GM12878 (cell line): ENCODE measurements at regions not wholly inside any gene's neighbourhood (a gene's known extent, or its start where the extent isn't known, plus 50 kb on each side); places are given as distances from the start of the nearest gene placed in this dataset.
A peak's percentile ranks its signal among the peaks of the same experiment; 100 is the strongest.

ENCODE experiments used
- ATAC-seq: fragments of 200-7000 bp; cut with Tn5 transposase; 3 replicates; pipeline ENCODE4 v1.9.1; 2020; ENCODE audit warnings: mild to moderate bottlenecking, moderate library complexity
- BruUV-seq: library from RNA; stranded (reverse); fragments of 400-500 nt; replicated peaks from 2 replicates; lab custom pipeline; 2021; lab: Mats Ljungman, UMichigan
- CTCF ChIA-PET: fragments of 300-600 bp; sonication (Branson Sonifier 250); formaldehyde crosslinking; extraction: SDS; loops from one replicate; lab custom pipeline; 2021; ENCODE audit warnings: inconsistent platforms; lab: Yijun Ruan, JAX
- POLR2A ChIA-PET: fragments of 350-600 bp; formaldehyde crosslinking; extraction: SDS; loops from one replicate; lab custom pipeline; 2021; ENCODE audit warnings: inconsistent platforms; lab: Charles Lee
- RAD21 ChIA-PET: fragments of 300-600 bp; sonication (Branson Sonifier 250); formaldehyde crosslinking; loops from one replicate; lab custom pipeline; 2023; ENCODE audit warnings: antibody characterized with exemption; ENCODE audit not compliant: unreplicated experiment; lab: Charles Lee
- SMC1A ChIA-PET: fragments of 300-600 bp; sonication (Branson Sonifier 250); formaldehyde crosslinking; loops from one replicate; lab custom pipeline; 2023; ENCODE audit not compliant: unreplicated experiment, uncharacterized antibody; lab: Charles Lee
- DNase-seq: peaks from one replicate; pipeline ENCODE4 v3.0.0-alpha.2; 2011; ENCODE audit warnings: low read depth, low spot score
- FAIRE-seq: peaks from 3 replicates; lab custom pipeline; 2011; peaks lifted over from hg19 to GRCh38; lab: Jason Lieb, UNC
- H2AFZ ChIP-seq: 2 replicates; pipeline ENCODE4 v1.6.0; 2011; ENCODE audit warnings: low read depth, low read length, control low read depth; ENCODE audit not compliant: control insufficient read depth
- H3K27ac ChIP-seq: 2 replicates; pipeline ENCODE4 v1.5.1; 2011; ENCODE audit warnings: control low read depth; ENCODE audit not compliant: control insufficient read depth, insufficient read depth
- H3K27me3 ChIP-seq, 2 experiments: replicated peaks in 1 of 2; 2 replicates each; pipeline versions ENCODE4 v1.6.0 to v1.6.1; 2011; ENCODE audit warnings: low read length in 1 of 2; ENCODE audit not compliant: control insufficient read depth in 2 of 2, insufficient read depth in 2 of 2
- H3K36me3 ChIP-seq, 2 experiments: 2 replicates each; pipeline ENCODE4 v1.5.1; 2011; ENCODE audit warnings: low read length in 1 of 2; ENCODE audit not compliant: control insufficient read depth in 2 of 2, insufficient read depth in 2 of 2
- H3K4me1 ChIP-seq: 2 replicates; pipeline ENCODE4 v1.6.1; 2011; ENCODE audit warnings: mild to moderate bottlenecking, low read length, moderate library complexity, mixed read lengths; ENCODE audit not compliant: control insufficient read depth, insufficient read depth
- H3K4me2 ChIP-seq: 2 replicates; pipeline ENCODE4 v1.6.0; 2011; ENCODE audit warnings: control low read depth; ENCODE audit not compliant: control insufficient read depth, insufficient read depth
- H3K4me3 ChIP-seq: fragments of 200-600 bp; sonication (generic); 2 replicates; pipeline ENCODE4 v1.5.1; 2016
- H3K79me2 ChIP-seq: 2 replicates; pipeline ENCODE4 v1.6.0; 2011; ENCODE audit warnings: low read length; ENCODE audit not compliant: control insufficient read depth, insufficient read depth
- H3K9ac ChIP-seq: 2 replicates; pipeline ENCODE4 v1.8.0; 2011; ENCODE audit warnings: low read length, control low read depth, mixed read lengths; ENCODE audit not compliant: control insufficient read depth, insufficient read depth
- H3K9me3 ChIP-seq: replicated peaks from 3 replicates; pipeline ENCODE4 v1.5.1; 2011; ENCODE audit warnings: mild to moderate bottlenecking, low read length; ENCODE audit not compliant: control insufficient read depth, insufficient read depth
- H4K20me1 ChIP-seq: 2 replicates; pipeline ENCODE4 v1.6.0; 2011; ENCODE audit not compliant: control insufficient read depth, insufficient read depth
- BHLHE40 ChIP-seq, 2 experiments: fragments of 450-650 bp in 1 of 2; IDR thresholded peaks; 2 replicates each; pipeline ENCODE4 v1.6.1; 2011 to 2017; ENCODE audit warnings: low read depth in 2 of 2, borderline replicate concordance in 1 of 2, improper control_type of control experiment in 1 of 2, low read length in 1 of 2, mild to moderate bottlenecking in 1 of 2
- CBX5 ChIP-seq: sonication (generic); IDR thresholded peaks from 2 replicates; pipeline ENCODE4 v1.6.1; 2016; ENCODE audit warnings: low read depth, moderate library complexity, mild to moderate bottlenecking, inconsistent platforms
- MTA3 ChIP-seq: IDR thresholded peaks from 2 replicates; pipeline ENCODE4 v1.6.1; 2012; ENCODE audit warnings: low read length, inconsistent platforms, borderline replicate concordance
- NR2C1 ChIP-seq: fragments of 450-650 bp; IDR thresholded peaks from 2 replicates; pipeline ENCODE4 v1.6.1; 2017; ENCODE audit warnings: antibody characterized with exemption, mild to moderate bottlenecking, moderate library complexity
- POLR2AphosphoS5 ChIP-seq: IDR thresholded peaks from 2 replicates; pipeline ENCODE4 v1.6.1; 2011; ENCODE audit warnings: mild to moderate bottlenecking, low read length, inconsistent platforms
- RAD21 ChIP-seq: IDR thresholded peaks from 2 replicates; pipeline ENCODE4 v1.6.1; 2011; ENCODE audit warnings: mild to moderate bottlenecking, low read depth, low read length, moderate library complexity; ENCODE audit not compliant: insufficient read depth
- SRF ChIP-seq, 2 experiments: IDR thresholded peaks; 2 replicates each; pipeline ENCODE4 v1.6.1; 2011; ENCODE audit warnings: low read depth in 2 of 2, low read length in 2 of 2, mild to moderate bottlenecking in 1 of 2, moderate library complexity in 1 of 2
- TCF3 ChIP-seq: IDR thresholded peaks from 2 replicates; pipeline ENCODE4 v1.6.1; 2012; ENCODE audit warnings: low read depth, mild to moderate bottlenecking, low read length, borderline replicate concordance; ENCODE audit not compliant: insufficient read depth
- YBX1 ChIP-seq: fragments of 450-650 bp; IDR thresholded peaks from 2 replicates; pipeline ENCODE4 v1.6.1; 2016; ENCODE audit warnings: antibody characterized with exemption
- ZBTB33 ChIP-seq: fragments of 450-650 bp; IDR thresholded peaks from 2 replicates; pipeline ENCODE4 v1.6.1; 2017; ENCODE audit warnings: mild to moderate bottlenecking
- ZBTB40 ChIP-seq: fragments of 450-650 bp; IDR thresholded peaks from 2 replicates; pipeline ENCODE4 v1.6.1; 2016; ENCODE audit warnings: mild to moderate bottlenecking, moderate library complexity, borderline replicate concordance
- ZNF592 ChIP-seq: fragments of 450-650 bp; IDR thresholded peaks from 2 replicates; pipeline ENCODE4 v1.6.1; 2017; ENCODE audit warnings: mild to moderate bottlenecking, moderate library complexity
- WGBS: methylation state at CpG from one replicate; pipeline ENCODE4 v1.1.6; 2016; ENCODE audit warnings: low lambda C conversion rate; ENCODE audit not compliant: insufficient replicate concordance, insufficient coverage; ENCODE audit errors: missing lambda C conversion rate; 5-methylcytosine and 5-hydroxymethylcytosine counted together
- in situ Hi-C: fragments of 300-500 bp; cut with MboI; formaldehyde crosslinking; loops from 9 replicates; pipeline ENCODE4 v1.14.3; 2018; ENCODE audit warnings: mixed read lengths
- intact Hi-C: fragments of 100-400 bp; cut with micrococcal nuclease; formaldehyde crosslinking; loops from one replicate; pipeline ENCODE4 v1.14.2; 2022; ENCODE audit not compliant: unreplicated experiment

GRCh38 chr2:199019898-199020507, 437.7 kb downstream of the SATB2 start (continued):
- TF ChIP-seq RAD21 (0 out of 2 replicates have a peak, but pooled peaks have one; percentile 5), BHLHE40 (IDR thresholded peaks at IDR 0.05; ENCODE audit: borderline replicate concordance in 1 of 2, low read depth in 2 of 2, low read length in 1 of 2) (no peak), NR2C1 (no peak), POLR2AphosphoS5 (no peak)

- CTCF ChIA-PET = interaction anchor here (0.6 to 2.9 kb wide), 7 partner anchors 10 to 644 kb away, joined by 3 to 11 read pairs (median 6); no protein-coding TSS in a partner anchor
- Histone ChIP-seq H3K4me3 (no peak overlapping the region), H3K79me2 (no peaks in the 10 kb centered on the region), H4K20me1 (no peaks in the 10 kb centered on the region), H3K4me1 (no peaks in the 10 kb centered on the region), H3K4me2 (no peak overlapping the region), H2AFZ (no peak overlapping the region), H3K9ac (no peak overlapping the region), H3K27me3 (no peaks in the 10 kb centered on the region), H3K36me3 (no peaks in the 10 kb centered on the region), H3K27ac (no peak overlapping the region), H3K9me3 (no peaks in the 10 kb centered on the region)
- WGBS = 0% methylated on average over 1 of the region's 1 CpG
- no TSS peak for BruUV-seq
- intact Hi-C loops = no loop called here
- in situ Hi-C loops = no loop called here
- SMC1A ChIA-PET = interaction anchor here (0.5 to 1.9 kb wide), 15 partner anchors 12 to 470 kb away, joined by 3 to 10 read pairs (median 3); no protein-coding TSS in a partner anchor
- DNase-seq (no peak), ATAC-seq (no peak), FAIRE-seq (no peak)
- POLR2A ChIA-PET = no interaction called here
- RAD21 ChIA-PET = interaction anchor here (0.7 to 2.2 kb wide), 2 partner anchors 239 to 470 kb away, joined by 3 to 8 read pairs; no protein-coding TSS in a partner anchor
- no peak for TF ChIP-seq SRF (IDR thresholded peaks at IDR 0.05; ENCODE audit: low read depth in 2 of 2, low read length in 2 of 2)
- TF ChIP-seq MTA3 = no peak
- no peak for TF ChIP-seq CBX5
- TF ChIP-seq ZBTB40 = no peak
- no peak for TF ChIP-seq ZBTB33
- no peak for TF ChIP-seq ZNF592
- TF ChIP-seq TCF3 = no peak
- no peak for TF ChIP-seq YBX1
Observed at GRCh38 chr2:199018826-199019225, 438.9 kb downstream of the SATB2 start.
